GM23248 (cell line): ENCODE measurements at regions not wholly inside any gene's neighbourhood (a gene's known extent, or its start where the extent isn't known, plus 50 kb on each side); places are given as distances from the start of the nearest gene placed in this dataset.

Source experiments
- DNase-seq: peaks from one replicate; pipeline ENCODE4 v3.0.0-alpha.2; 2015
- H2AFZ ChIP-seq: fragments of 200-600 bp; sonication (generic); 2 replicates; pipeline ENCODE4 v1.6.1; 2016; ENCODE audit warnings: antibody characterized with exemption
- H3F3A ChIP-seq: fragments of 200-600 bp; sonication (generic); 2 replicates; pipeline ENCODE4 v1.6.1; 2016; ENCODE audit warnings: mild to moderate bottlenecking, antibody characterized with exemption, mixed run types; ENCODE audit not compliant: insufficient read depth
- H3K27ac ChIP-seq: fragments of 200-600 bp; sonication (generic); 2 replicates; pipeline ENCODE4 v1.5.1; 2016; ENCODE audit warnings: mild to moderate bottlenecking
- H3K27me3 ChIP-seq: fragments of 200-600 bp; sonication (generic); replicated peaks from 2 replicates; pipeline ENCODE4 v1.6.1; 2016; ENCODE audit warnings: mild to moderate bottlenecking; ENCODE audit not compliant: insufficient read depth
- H3K36me3 ChIP-seq: fragments of 200-600 bp; sonication (generic); 2 replicates; pipeline ENCODE4 v1.6.1; 2016; ENCODE audit warnings: low read depth, mild to moderate bottlenecking
- H3K4me1 ChIP-seq: fragments of 200-600 bp; sonication (generic); 2 replicates; pipeline ENCODE4 v1.6.1; 2016; ENCODE audit warnings: mild to moderate bottlenecking; ENCODE audit not compliant: insufficient read depth
- H3K4me2 ChIP-seq: fragments of 200-600 bp; sonication (generic); one replicate; pipeline ENCODE4 v1.6.1; 2016; ENCODE audit warnings: mild to moderate bottlenecking; ENCODE audit not compliant: unreplicated experiment
- H3K4me3 ChIP-seq: fragments of 200-600 bp; sonication (generic); 2 replicates; pipeline ENCODE4 v1.5.1; 2016; ENCODE audit warnings: mild to moderate bottlenecking
- H3K79me2 ChIP-seq: fragments of 200-600 bp; sonication (generic); 2 replicates; pipeline ENCODE4 v1.6.1; 2016; ENCODE audit warnings: mild to moderate bottlenecking; ENCODE audit not compliant: insufficient read depth
- H3K9ac ChIP-seq: fragments of 200-600 bp; sonication (generic); 2 replicates; pipeline ENCODE4 v1.6.1; 2016; ENCODE audit warnings: mild to moderate bottlenecking
- H3K9me2 ChIP-seq: fragments of 200-600 bp; sonication (generic); 2 replicates; pipeline ENCODE4 v1.6.1; 2016; ENCODE audit warnings: mixed run types, mild to moderate bottlenecking, moderate library complexity; ENCODE audit not compliant: insufficient read depth
- H3K9me3 ChIP-seq: fragments of 200-600 bp; sonication (generic); one replicate; pipeline ENCODE4 v1.6.1; 2017; ENCODE audit warnings: low read depth
- H4K20me1 ChIP-seq: fragments of 200-600 bp; sonication (generic); 2 replicates; pipeline ENCODE4 v1.6.0; 2016; ENCODE audit not compliant: insufficient read depth
- EZH2 ChIP-seq: fragments of 200-600 bp; sonication (generic); IDR thresholded peaks from 2 replicates; pipeline ENCODE4 v1.6.1; 2018; ENCODE audit warnings: antibody characterized with exemption, mild to moderate bottlenecking; ENCODE audit not compliant: insufficient read depth, poor library complexity, severe bottlenecking
- EZH2phosphoT487 ChIP-seq: fragments of 200-600 bp; sonication (generic); IDR thresholded peaks from 2 replicates; pipeline ENCODE4 v1.6.1; 2018; ENCODE audit warnings: antibody characterized with exemption, moderate library complexity, mild to moderate bottlenecking, low read depth; ENCODE audit not compliant: insufficient read depth
- WGBS, 2 experiments: methylation state at CpG; one replicate each; pipeline ENCODE4 v1.1.6; 2015 to 2017; ENCODE audit warnings: low lambda C conversion rate in 2 of 2, low coverage in 1 of 2; ENCODE audit errors: missing lambda C conversion rate in 2 of 2; 5-methylcytosine and 5-hydroxymethylcytosine counted together
- in situ Hi-C: fragments of 300-500 bp; cut with MboI; formaldehyde crosslinking; loops from 2 replicates; pipeline ENCODE4 v1.15.0; 2020

GRCh38 chr13:42409551-42409950, 137.6 kb downstream of the AKAP11 start:
- Histone ChIP-seq H4K20me1 (no peaks in the 10 kb centered on the region), H3K4me3 (no peak overlapping the region), H3K79me2 (no peaks in the 10 kb centered on the region), H3F3A (no peaks in the 10 kb centered on the region), H3K4me1 (0 out of 2 replicates have a peak, but pooled peaks cover 2% of the 10 kb centered on the region), H3K9me3 (no peaks in the 10 kb centered on the region), H3K36me3 (no peaks in the 10 kb centered on the region), H3K27ac (no peak overlapping the region), H3K9me2 (no peaks in the 10 kb centered on the region), H3K27me3 (peaks cover 11% of the 10 kb centered on the region; the same call in 1 of the 2 replicates), H3K9ac (no peak overlapping the region), H3K4me2 (no peak overlapping the region), H2AFZ (no peak overlapping the region)
- in situ Hi-C loops: no loop called here
- no peak for DNase-seq
- TF ChIP-seq EZH2phosphoT487 (no peak), EZH2 (no peak)

- TF ChIP-seq EZH2 (no peak), EZH2phosphoT487 (no peak)
- WGBS, 2 experiments: 36 to 39% methylated on average over 5 of the region's 5 CpGs
These were observed 141.0 kb downstream of the AKAP11 start for GRCh38 chr13:42412812-42413483.

GRCh38 chr13:42413484-42413815, 141.5 kb downstream of the AKAP11 start:
- Histone ChIP-seq H3K4me1 (no peaks in the 10 kb centered on the region), H3K4me2 (no peak overlapping the region), H3K9me2 (no peaks in the 10 kb centered on the region), H3K27ac (no peak overlapping the region), H4K20me1 (no peaks in the 10 kb centered on the region), H3F3A (no peaks in the 10 kb centered on the region), H3K27me3 (peaks cover 17% of the 10 kb centered on the region; the same call in 1 of the 2 replicates), H2AFZ (no peak overlapping the region), H3K79me2 (no peaks in the 10 kb centered on the region), H3K36me3 (no peaks in the 10 kb centered on the region), H3K9ac (no peak overlapping the region), H3K4me3 (no peak overlapping the region), H3K9me3 (no peaks in the 10 kb centered on the region)
- no peak for DNase-seq
- in situ Hi-C loops: no loop called here
- TF ChIP-seq EZH2phosphoT487 (no peak), EZH2 (no peak)
- 51 to 62% methylated on average over 3 of the region's 3 CpGs for WGBS, 2 experiments

More at GRCh38 chr13:42412812-42413483, 141.0 kb downstream of the AKAP11 start:
- no peak overlapping the region for H3K4me2 ChIP-seq
- no peaks in the 10 kb centered on the region for H3K4me1 ChIP-seq
- no peak overlapping the region for H2AFZ ChIP-seq
- no peaks in the 10 kb centered on the region for H3K9me3 ChIP-seq
- no peaks in the 10 kb centered on the region for H3K9me2 ChIP-seq
- no peak overlapping the region for H3K27ac ChIP-seq
- peaks cover 14% of the 10 kb centered on the region; the same call in 1 of the 2 replicates for H3K27me3 ChIP-seq
- no peaks in the 10 kb centered on the region for H4K20me1 ChIP-seq
- no peaks in the 10 kb centered on the region for H3K36me3 ChIP-seq
- no peak overlapping the region for H3K9ac ChIP-seq
- H3K4me3 ChIP-seq: no peak overlapping the region
- in situ Hi-C loops: no loop called here
- no peak for DNase-seq
- no peaks in the 10 kb centered on the region for H3F3A ChIP-seq
- no peaks in the 10 kb centered on the region for H3K79me2 ChIP-seq

- Histone ChIP-seq H3F3A (no peaks in the 10 kb centered on the region), H2AFZ (no peak overlapping the region), H3K4me3 (no peak overlapping the region), H3K9me3 (no peaks in the 10 kb centered on the region), H3K27ac (no peak overlapping the region), H4K20me1 (no peaks in the 10 kb centered on the region), H3K4me2 (no peak overlapping the region), H3K27me3 (peaks cover 19% of the 10 kb centered on the region; the same call in 1 of the 2 replicates), H3K36me3 (no peaks in the 10 kb centered on the region), H3K9me2 (no peaks in the 10 kb centered on the region), H3K79me2 (no peaks in the 10 kb centered on the region), H3K4me1 (no peaks in the 10 kb centered on the region), H3K9ac (no peak overlapping the region)
- 28 to 36% methylated on average over 3 of the region's 3 CpGs for WGBS, 2 experiments
- in situ Hi-C loops: no loop called here
- no peak for DNase-seq
- TF ChIP-seq EZH2 (no peak), EZH2phosphoT487 (no peak)
These were observed 145.7 kb downstream of the AKAP11 start for GRCh38 chr13:42417626-42418025.

- H3K4me3 ChIP-seq: no peak overlapping the region
These were observed 146.2 kb downstream of the AKAP11 start for GRCh38 chr13:42418184-42418583.

More at GRCh38 chr13:42418184-42418583, 146.2 kb downstream of the AKAP11 start:
- 45 to 54% methylated on average over 2 of the region's 2 CpGs for WGBS, 2 experiments
- H4K20me1 ChIP-seq: no peaks in the 10 kb centered on the region
- H3K79me2 ChIP-seq: no peaks in the 10 kb centered on the region
- peaks cover 16% of the 10 kb centered on the region; the same call in 1 of the 2 replicates for H3K27me3 ChIP-seq
- no peak overlapping the region for H3K27ac ChIP-seq
- no peaks in the 10 kb centered on the region for H3K36me3 ChIP-seq
- H3F3A ChIP-seq: no peaks in the 10 kb centered on the region
- no peak for TF ChIP-seq EZH2
- TF ChIP-seq EZH2phosphoT487: no peak
- H3K9ac ChIP-seq: no peak overlapping the region
- no peaks in the 10 kb centered on the region for H3K4me1 ChIP-seq
- no peaks in the 10 kb centered on the region for H3K9me3 ChIP-seq
- no peak overlapping the region for H3K4me2 ChIP-seq
- in situ Hi-C loops: no loop called here
- no peak overlapping the region for H2AFZ ChIP-seq
- no peak for DNase-seq
- H3K9me2 ChIP-seq: no peaks in the 10 kb centered on the region
